PC-3 (cell line): ENCODE measurements at regions not wholly inside any gene's neighbourhood (a gene's known extent, or its start where the extent isn't known, plus 50 kb on each side); places are given as distances from the start of the nearest gene placed in this dataset.
"Not testable (repeated sequence)": the region's sequence is repeated elsewhere in the genome, so short reads cannot be mapped to it uniquely, and the experiment has no call there.

Source experiments
- ATAC-seq: fragments of 200-7000 bp; cut with Tn5 transposase; 2 replicates; pipeline ENCODE4 v1.9.1; 2020; ENCODE audit warnings: mild to moderate bottlenecking, moderate library complexity
- BruUV-seq: library from RNA; stranded (reverse); fragments of 400-500 nt; replicated peaks from 2 replicates; lab custom pipeline; 2021; lab: Mats Ljungman, UMichigan
- CTCF ChIA-PET: fragments of 300-600 bp; sonication (Branson Sonifier 250); formaldehyde crosslinking; loops from one replicate; lab custom pipeline; 2022; ENCODE audit warnings: antibody characterized with exemption; lab: Charles Lee
- POLR2A ChIA-PET: fragments of 300-600 bp; sonication (Branson Sonifier 250); formaldehyde crosslinking; loops from one replicate; lab custom pipeline; 2022; ENCODE audit warnings: antibody characterized with exemption; ENCODE audit not compliant: unreplicated experiment; lab: Charles Lee
- DNase-seq: peaks from one replicate; pipeline ENCODE4 v3.0.0-alpha.2; 2015
- H2AFZ ChIP-seq: fragments of 300-600 bp; sonication (generic); 2 replicates; pipeline ENCODE4 v1.6.0; 2016; ENCODE audit warnings: antibody characterized with exemption, low read length
- H3F3A ChIP-seq: fragments of 300-600 bp; sonication (generic); one replicate; pipeline ENCODE4 v1.6.0; 2017; ENCODE audit warnings: antibody characterized with exemption, low read length, control low read depth, mild to moderate bottlenecking; ENCODE audit not compliant: unreplicated experiment
- H3K27ac ChIP-seq: fragments of 300-600 bp; sonication (generic); 2 replicates; pipeline ENCODE4 v1.5.1; 2016; ENCODE audit warnings: mild to moderate bottlenecking, low read length
- H3K27me3 ChIP-seq: fragments of 300-600 bp; sonication (generic); 2 replicates; pipeline ENCODE4 v1.6.1; 2016; ENCODE audit warnings: low read length, mixed read lengths
- H3K36me3 ChIP-seq: fragments of 300-600 bp; sonication (generic); 2 replicates; pipeline ENCODE4 v1.6.1; 2016; ENCODE audit warnings: low read depth, mixed run types, low read length, mixed read lengths
- H3K4me1 ChIP-seq: fragments of 300-600 bp; sonication (generic); 2 replicates; pipeline ENCODE4 v1.5.1; 2016; ENCODE audit warnings: low read length; ENCODE audit not compliant: insufficient read depth
- H3K4me2 ChIP-seq: fragments of 300-600 bp; sonication (generic); 2 replicates; pipeline ENCODE4 v1.6.0; 2016; ENCODE audit warnings: low read length
- H3K4me3 ChIP-seq: fragments of 300-600 bp; sonication (generic); 2 replicates; pipeline ENCODE4 v1.5.1; 2016; ENCODE audit warnings: mild to moderate bottlenecking, low read length, mixed read lengths
- H3K79me2 ChIP-seq: fragments of 300-600 bp; sonication (generic); 2 replicates; pipeline ENCODE4 v1.6.1; 2017; ENCODE audit warnings: low read length, mixed read lengths
- H3K9ac ChIP-seq: fragments of 300-600 bp; sonication (generic); 2 replicates; pipeline ENCODE4 v1.6.0; 2016; ENCODE audit warnings: mild to moderate bottlenecking, low read length
- H3K9me2 ChIP-seq: fragments of 300-600 bp; sonication (generic); replicated peaks from 2 replicates; pipeline ENCODE4 v1.6.1; 2016; ENCODE audit warnings: mixed run types, low read length, mixed read lengths
- H3K9me3 ChIP-seq: fragments of 300-600 bp; sonication (generic); 2 replicates; pipeline ENCODE4 v1.6.1; 2016; ENCODE audit warnings: low read length, mixed read lengths
- H4K20me1 ChIP-seq: fragments of 300-600 bp; sonication (generic); 2 replicates; pipeline ENCODE4 v1.6.1; 2016; ENCODE audit warnings: low read length, mixed read lengths
- intact Hi-C: fragments of 100-400 bp; cut with micrococcal nuclease; formaldehyde crosslinking; loops from 2 replicates; pipeline ENCODE4 v1.9.0; 2023

- H3K27me3 ChIP-seq, POLR2A ChIA-PET, H3K79me2 ChIP-seq, H3K9ac ChIP-seq, H3F3A ChIP-seq, DNase-seq, H4K20me1 ChIP-seq, H3K4me2 ChIP-seq, H2AFZ ChIP-seq, H3K9me3 ChIP-seq, H3K4me3 ChIP-seq, intact Hi-C loops, H3K9me2 ChIP-seq, BruUV-seq, CTCF ChIA-PET, ATAC-seq, H3K4me1 ChIP-seq, H3K36me3 ChIP-seq, H3K27ac ChIP-seq: not testable (repeated sequence)
Measured at GRCh38 chr7:45807832-45808231, 65.0 kb downstream of the CCDC201 start.

GRCh38 chr7:45802214-45802613, 70.7 kb downstream of the CCDC201 start:
- DNase-seq, H3K4me2 ChIP-seq, BruUV-seq, H3K36me3 ChIP-seq, intact Hi-C loops, H3K79me2 ChIP-seq, H3K4me3 ChIP-seq, H4K20me1 ChIP-seq, H3K9ac ChIP-seq, ATAC-seq, H3K4me1 ChIP-seq, H3K9me3 ChIP-seq, H3K27ac ChIP-seq, H3F3A ChIP-seq, CTCF ChIA-PET, H3K9me2 ChIP-seq, POLR2A ChIA-PET, H3K27me3 ChIP-seq, H2AFZ ChIP-seq: not testable (repeated sequence)

- POLR2A ChIA-PET, H3K27me3 ChIP-seq, intact Hi-C loops, H2AFZ ChIP-seq, H3K4me2 ChIP-seq, H4K20me1 ChIP-seq, H3K36me3 ChIP-seq, H3K9me2 ChIP-seq, ATAC-seq, H3F3A ChIP-seq, H3K4me1 ChIP-seq, BruUV-seq, H3K9ac ChIP-seq, CTCF ChIA-PET, H3K9me3 ChIP-seq, H3K27ac ChIP-seq, H3K4me3 ChIP-seq, H3K79me2 ChIP-seq: not testable (repeated sequence)
- peak; percentile 56 for DNase-seq
Measured at GRCh38 chr7:45797264-45797663, 75.6 kb downstream of the CCDC201 start.

- H3K27ac ChIP-seq, BruUV-seq, H3F3A ChIP-seq, CTCF ChIA-PET, intact Hi-C loops, H3K9me3 ChIP-seq, H3K9me2 ChIP-seq, H3K27me3 ChIP-seq, H3K4me2 ChIP-seq, H3K9ac ChIP-seq, DNase-seq, H3K4me1 ChIP-seq, H3K79me2 ChIP-seq, H4K20me1 ChIP-seq, POLR2A ChIA-PET, ATAC-seq, H2AFZ ChIP-seq, H3K4me3 ChIP-seq, H3K36me3 ChIP-seq: not testable (repeated sequence)
Measured at GRCh38 chr7:45789641-45790040, 83.2 kb downstream of the CCDC201 start.

GRCh38 chr7:45785724-45786123, 87.2 kb downstream of the CCDC201 start:
- BruUV-seq, H3K9me3 ChIP-seq, H3K9ac ChIP-seq, H2AFZ ChIP-seq, H3K4me3 ChIP-seq, ATAC-seq, H3K4me2 ChIP-seq, H3F3A ChIP-seq, H3K9me2 ChIP-seq, H3K36me3 ChIP-seq, CTCF ChIA-PET, H4K20me1 ChIP-seq, H3K79me2 ChIP-seq, POLR2A ChIA-PET, DNase-seq, H3K27me3 ChIP-seq, H3K27ac ChIP-seq, H3K4me1 ChIP-seq, intact Hi-C loops: not testable (repeated sequence)

- ATAC-seq, intact Hi-C loops, H3K4me3 ChIP-seq, H3K27ac ChIP-seq, H3K9ac ChIP-seq, H3K27me3 ChIP-seq, H3F3A ChIP-seq, H3K4me1 ChIP-seq, H4K20me1 ChIP-seq, DNase-seq, H3K9me3 ChIP-seq, H3K36me3 ChIP-seq, POLR2A ChIA-PET, H3K79me2 ChIP-seq, H2AFZ ChIP-seq, H3K4me2 ChIP-seq, CTCF ChIA-PET, H3K9me2 ChIP-seq, BruUV-seq: not testable (repeated sequence)
Measured at GRCh38 chr7:45784775-45785174, 88.1 kb downstream of the CCDC201 start.
